ENCODE measurements at regions not wholly inside any gene's neighbourhood (a gene's known extent, or its start where the extent isn't known, plus 50 kb on each side); places are given as distances from the start of the nearest gene placed in this dataset.
"Not testable (repeated sequence)": the region's sequence is repeated elsewhere in the genome, so short reads cannot be mapped to it uniquely, and the experiment has no call there.

DNA sequence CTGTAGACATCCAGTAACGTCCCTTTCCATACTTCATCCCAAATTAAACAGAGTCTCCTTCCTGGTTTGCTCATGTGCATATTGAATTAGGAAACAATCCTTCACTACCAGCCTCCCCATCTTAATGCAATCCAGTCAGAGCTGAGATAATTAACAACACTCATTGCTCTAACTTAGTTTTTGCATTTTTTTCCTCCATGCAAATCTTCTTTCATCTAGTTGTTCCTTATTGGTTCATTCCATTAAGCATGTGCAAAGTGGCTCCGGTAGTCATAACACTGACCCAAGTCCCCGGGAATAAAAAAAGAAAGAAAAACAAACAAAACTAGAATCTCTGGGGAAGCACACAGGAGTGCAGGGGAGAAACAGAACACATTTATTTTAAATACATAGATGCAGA, 1176.1 kb downstream of the GATA3 start:
- DNase-seq (ENCODE audit: low read depth): no peak
- H3K36me3 ChIP-seq (ENCODE audit: control insufficient read depth, insufficient read depth, low read length, severe bottlenecking): no peaks in the 10 kb centered on the region
- H3K4me3 ChIP-seq (ENCODE audit: low read length): no peak overlapping the region
- H3K9me3 ChIP-seq (ENCODE audit: control insufficient read depth, low read length): no peaks in the 10 kb centered on the region
- no peaks in the 10 kb centered on the region for H3K27me3 ChIP-seq (replicated peaks; ENCODE audit: control insufficient read depth, insufficient read depth, low read length)
- no peak overlapping the region for H3K9ac ChIP-seq (ENCODE audit: low read length)
- H3K4me1 ChIP-seq (ENCODE audit: control insufficient read depth, insufficient read depth, low read length): peaks cover 16% of the 10 kb centered on the region

GRCh38 chr10:9234191-9234590, 1179.7 kb downstream of the GATA3 start:
- Histone ChIP-seq H3K9me3 (ENCODE audit: control insufficient read depth, low read length) (no peaks in the 10 kb centered on the region), H3K4me3 (ENCODE audit: low read length) (no peak overlapping the region), H3K4me1 (ENCODE audit: control insufficient read depth, insufficient read depth, low read length) (peaks cover 4% of the 10 kb centered on the region)

GRCh38 chr10:9238041-9238440, 1183.6 kb downstream of the GATA3 start:
- H3K4me1 ChIP-seq (ENCODE audit: control insufficient read depth, insufficient read depth, low read length): no peaks in the 10 kb centered on the region
- H3K4me3 ChIP-seq (ENCODE audit: low read length): no peak overlapping the region
- no peaks in the 10 kb centered on the region for H3K9me3 ChIP-seq (ENCODE audit: control insufficient read depth, low read length)
- no peak for DNase-seq (ENCODE audit: low read depth)
- H3K9ac ChIP-seq (ENCODE audit: low read length): no peak overlapping the region
- H3K36me3 ChIP-seq (ENCODE audit: control insufficient read depth, insufficient read depth, low read length, severe bottlenecking): no peaks in the 10 kb centered on the region
- H3K27me3 ChIP-seq (replicated peaks; ENCODE audit: control insufficient read depth, insufficient read depth, low read length): no peaks in the 10 kb centered on the region

More at GRCh38 chr10:9234191-9234590, 1179.7 kb downstream of the GATA3 start:
- H3K36me3 ChIP-seq (ENCODE audit: control insufficient read depth, insufficient read depth, low read length, severe bottlenecking): no peaks in the 10 kb centered on the region
- DNase-seq (ENCODE audit: low read depth): no peak
- no peak overlapping the region for H3K9ac ChIP-seq (ENCODE audit: low read length)
- H3K27me3 ChIP-seq (replicated peaks; ENCODE audit: control insufficient read depth, insufficient read depth, low read length): no peaks in the 10 kb centered on the region

GRCh38 chr10:9239298-9239697, 1184.8 kb downstream of the GATA3 start:
- Histone ChIP-seq H3K36me3 (ENCODE audit: control insufficient read depth, insufficient read depth, low read length, severe bottlenecking) (no peaks in the 10 kb centered on the region), H3K9me3 (ENCODE audit: control insufficient read depth, low read length) (no peaks in the 10 kb centered on the region), H3K9ac (ENCODE audit: low read length) (no peak overlapping the region), H3K27me3 (replicated peaks; ENCODE audit: control insufficient read depth, insufficient read depth, low read length) (no peaks in the 10 kb centered on the region), H3K4me1 (ENCODE audit: control insufficient read depth, insufficient read depth, low read length) (peaks cover 7% of the 10 kb centered on the region), H3K4me3 (ENCODE audit: low read length) (no peak overlapping the region)
- no peak for DNase-seq (ENCODE audit: low read depth)

DNA sequence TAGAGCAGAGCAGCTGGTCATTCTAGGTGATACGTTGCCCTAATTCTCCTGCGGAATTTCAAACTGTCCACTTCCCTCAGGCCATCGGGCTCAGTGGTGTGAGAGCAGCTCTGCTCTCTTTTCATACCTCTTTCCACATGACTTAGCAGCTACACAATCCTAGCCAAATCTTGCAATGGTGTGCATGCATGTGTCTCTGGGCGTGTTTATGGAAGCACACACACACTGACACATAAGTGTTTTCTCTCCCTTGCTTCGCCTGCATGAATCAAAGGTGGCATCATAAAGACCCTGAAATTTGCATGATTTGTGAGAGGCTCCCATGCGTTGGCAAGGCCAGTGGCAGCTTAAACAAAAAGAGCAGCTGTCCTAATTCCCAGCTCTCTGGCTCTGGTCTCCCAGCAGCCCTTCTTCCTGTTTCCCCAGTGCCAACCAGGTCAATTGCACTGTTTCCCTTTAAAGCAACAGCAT, 1189.5 kb downstream of the GATA3 start:
- H3K9me3 ChIP-seq (ENCODE audit: control insufficient read depth, low read length): no peaks in the 10 kb centered on the region
- no peak for DNase-seq (ENCODE audit: low read depth)
- H3K9ac ChIP-seq (ENCODE audit: low read length): no peak overlapping the region
- no peak overlapping the region for H3K4me3 ChIP-seq (ENCODE audit: low read length)
- H3K4me1 ChIP-seq (ENCODE audit: control insufficient read depth, insufficient read depth, low read length): peaks cover 9% of the 10 kb centered on the region
- no peaks in the 10 kb centered on the region for H3K27me3 ChIP-seq (replicated peaks; ENCODE audit: control insufficient read depth, insufficient read depth, low read length)
- no peaks in the 10 kb centered on the region for H3K36me3 ChIP-seq (ENCODE audit: control insufficient read depth, insufficient read depth, low read length, severe bottlenecking)

- H3K9ac ChIP-seq (ENCODE audit: low read length): no peak overlapping the region
- no peak overlapping the region for H3K4me3 ChIP-seq (ENCODE audit: low read length)
- H3K27me3 ChIP-seq (replicated peaks; ENCODE audit: control insufficient read depth, insufficient read depth, low read length): no peaks in the 10 kb centered on the region
- H3K9me3 ChIP-seq (ENCODE audit: control insufficient read depth, low read length): peaks cover 3% of the 10 kb centered on the region
- H3K4me1 ChIP-seq (ENCODE audit: control insufficient read depth, insufficient read depth, low read length): peaks cover 9% of the 10 kb centered on the region
- no peaks in the 10 kb centered on the region for H3K36me3 ChIP-seq (ENCODE audit: control insufficient read depth, insufficient read depth, low read length, severe bottlenecking)
- no peak for DNase-seq (ENCODE audit: low read depth)
Measured at GRCh38 chr10:9244864-9245263, 1190.4 kb downstream of the GATA3 start.

- H3K4me1 ChIP-seq (ENCODE audit: control insufficient read depth, insufficient read depth, low read length): peaks cover 29% of the 10 kb centered on the region
- DNase-seq (ENCODE audit: low read depth): peak; percentile 32
- peak overlapping the region; percentile 9 for H3K4me3 ChIP-seq (ENCODE audit: low read length)
- peaks cover 10% of the 10 kb centered on the region for H3K9me3 ChIP-seq (ENCODE audit: control insufficient read depth, low read length)
- peak overlapping the region; percentile 14 for H3K9ac ChIP-seq (ENCODE audit: low read length)
- no peaks in the 10 kb centered on the region for H3K36me3 ChIP-seq (ENCODE audit: control insufficient read depth, insufficient read depth, low read length, severe bottlenecking)
- H3K27me3 ChIP-seq (replicated peaks; ENCODE audit: control insufficient read depth, insufficient read depth, low read length): no peaks in the 10 kb centered on the region
Measured at GRCh38 chr10:9253121-9253520, 1198.6 kb downstream of the GATA3 start.

GRCh38 chr10:9254353-9254752, 1199.9 kb downstream of the GATA3 start:
- H3K9me3 ChIP-seq (ENCODE audit: control insufficient read depth, low read length): peaks cover 10% of the 10 kb centered on the region
- peak; percentile 48 for DNase-seq (ENCODE audit: low read depth)

DNA sequence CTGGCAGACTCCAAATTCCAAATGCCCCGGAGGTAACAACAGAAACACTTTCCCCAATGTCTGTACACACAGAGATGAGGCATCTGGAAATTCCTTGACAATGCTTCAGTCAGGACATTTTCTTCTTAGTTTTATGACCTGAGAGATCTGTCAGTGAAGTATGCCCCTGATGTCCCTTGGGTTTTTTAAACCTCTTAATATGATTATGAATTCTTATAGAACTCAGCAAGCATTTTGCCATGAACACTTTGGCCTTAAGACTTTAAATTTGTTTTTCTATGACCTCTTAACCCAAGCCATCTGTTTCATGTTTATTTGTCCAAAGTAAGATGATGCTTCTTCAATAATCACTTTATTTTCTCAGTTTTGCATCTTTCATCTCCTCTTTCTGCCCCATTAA, 1206.2 kb downstream of the GATA3 start:
- Histone ChIP-seq H3K36me3 (ENCODE audit: control insufficient read depth, insufficient read depth, low read length, severe bottlenecking) (no peaks in the 10 kb centered on the region), H3K9ac (ENCODE audit: low read length) (no peak overlapping the region), H3K9me3 (ENCODE audit: control insufficient read depth, low read length) (no peaks in the 10 kb centered on the region), H3K4me1 (ENCODE audit: control insufficient read depth, insufficient read depth, low read length) (no peaks in the 10 kb centered on the region), H3K27me3 (replicated peaks; ENCODE audit: control insufficient read depth, insufficient read depth, low read length) (no peaks in the 10 kb centered on the region), H3K4me3 (ENCODE audit: low read length) (no peak overlapping the region)
- no peak for DNase-seq (ENCODE audit: low read depth)

More at GRCh38 chr10:9254353-9254752, 1199.9 kb downstream of the GATA3 start:
- peak overlapping the region; percentile 63 for H3K4me3 ChIP-seq (ENCODE audit: low read length)
- peaks cover 29% of the 10 kb centered on the region for H3K4me1 ChIP-seq (ENCODE audit: control insufficient read depth, insufficient read depth, low read length)
- H3K36me3 ChIP-seq (ENCODE audit: control insufficient read depth, insufficient read depth, low read length, severe bottlenecking): no peaks in the 10 kb centered on the region
- H3K27me3 ChIP-seq (replicated peaks; ENCODE audit: control insufficient read depth, insufficient read depth, low read length): no peaks in the 10 kb centered on the region
- peak overlapping the region; percentile 73 for H3K9ac ChIP-seq (ENCODE audit: low read length)

- Histone ChIP-seq H3K9ac (ENCODE audit: low read length) (no peak overlapping the region), H3K9me3 (ENCODE audit: control insufficient read depth, low read length) (no peaks in the 10 kb centered on the region), H3K4me1 (ENCODE audit: control insufficient read depth, insufficient read depth, low read length) (no peaks in the 10 kb centered on the region), H3K4me3 (ENCODE audit: low read length) (no peak overlapping the region), H3K36me3 (ENCODE audit: control insufficient read depth, insufficient read depth, low read length, severe bottlenecking) (no peaks in the 10 kb centered on the region), H3K27me3 (replicated peaks; ENCODE audit: control insufficient read depth, insufficient read depth, low read length) (no peaks in the 10 kb centered on the region)
- no peak for DNase-seq (ENCODE audit: low read depth)
Measured at GRCh38 chr10:9262770-9263169, 1208.3 kb downstream of the GATA3 start.

DNA sequence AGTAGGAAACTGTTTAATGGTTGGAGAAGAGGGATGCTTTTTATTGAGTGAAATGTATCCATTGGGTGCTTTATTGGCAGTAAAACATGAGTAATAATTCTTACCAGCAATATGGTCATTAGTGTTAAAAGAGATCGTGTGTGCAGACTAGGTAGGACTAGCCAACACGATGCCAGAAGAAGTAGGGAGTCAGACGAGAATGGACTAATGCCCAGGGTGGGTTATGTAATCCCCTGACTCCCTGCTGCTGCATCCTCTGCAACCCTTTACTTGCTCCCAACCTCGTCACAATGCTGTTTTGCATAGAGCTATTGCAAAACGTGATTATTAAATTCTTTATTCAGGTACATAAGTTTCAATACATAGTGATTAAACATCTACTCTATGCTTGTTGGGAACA, 1213.7 kb downstream of the GATA3 start:
- no peak overlapping the region for H3K4me3 ChIP-seq (ENCODE audit: low read length)
- H3K9me3 ChIP-seq (ENCODE audit: control insufficient read depth, low read length): no peaks in the 10 kb centered on the region
- no peaks in the 10 kb centered on the region for H3K4me1 ChIP-seq (ENCODE audit: control insufficient read depth, insufficient read depth, low read length)
- no peak for DNase-seq (ENCODE audit: low read depth)
- H3K36me3 ChIP-seq (ENCODE audit: control insufficient read depth, insufficient read depth, low read length, severe bottlenecking): no peaks in the 10 kb centered on the region
- no peaks in the 10 kb centered on the region for H3K27me3 ChIP-seq (replicated peaks; ENCODE audit: control insufficient read depth, insufficient read depth, low read length)
- H3K9ac ChIP-seq (ENCODE audit: low read length): no peak overlapping the region

DNA sequence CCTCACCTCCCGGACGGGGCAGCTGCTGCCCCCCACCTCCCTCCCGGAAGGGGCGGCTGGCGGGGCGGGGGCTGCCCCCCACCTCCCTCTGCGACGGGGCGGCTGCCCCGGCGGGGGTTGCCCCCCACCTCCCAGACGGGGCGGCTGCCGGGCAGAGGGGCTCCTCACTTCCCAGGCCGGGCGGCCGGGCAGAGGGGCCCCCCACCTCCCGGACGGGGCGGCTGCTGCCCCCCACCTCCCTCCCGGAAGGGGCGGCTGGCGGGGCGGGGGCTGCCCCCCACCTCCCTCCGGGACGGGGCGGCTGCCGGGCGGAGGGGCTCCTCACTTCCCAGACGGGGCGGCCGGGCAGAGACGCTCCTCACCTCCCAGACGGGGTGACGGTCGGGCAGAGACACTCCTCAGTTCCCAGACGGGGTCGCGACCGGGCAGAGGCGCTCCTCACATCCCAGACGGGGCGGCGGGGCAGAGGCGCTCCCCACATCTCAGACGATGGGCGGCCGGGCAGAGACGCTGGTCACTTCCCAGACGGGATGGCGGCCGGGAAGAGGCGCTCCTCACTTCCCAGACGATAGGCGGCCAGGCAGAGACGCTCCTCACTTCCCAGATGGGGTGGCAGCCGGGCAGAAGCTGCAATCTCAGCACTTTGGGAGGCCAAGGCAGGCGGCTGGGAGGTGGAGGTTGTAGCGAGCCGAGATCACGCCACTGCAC, 1218.8 kb downstream of the GATA3 start:
- H3K4me3 ChIP-seq (ENCODE audit: low read length); H3K9ac ChIP-seq (ENCODE audit: low read length); H3K4me1 ChIP-seq (ENCODE audit: control insufficient read depth, insufficient read depth, low read length); H3K27me3 ChIP-seq (replicated peaks; ENCODE audit: control insufficient read depth, insufficient read depth, low read length); H3K9me3 ChIP-seq (ENCODE audit: control insufficient read depth, low read length); DNase-seq (ENCODE audit: low read depth); H3K36me3 ChIP-seq (ENCODE audit: control insufficient read depth, insufficient read depth, low read length, severe bottlenecking): not testable (repeated sequence)
